VCaP (cell line): ENCODE measurements at regions not wholly inside any gene's neighbourhood (a gene's known extent, or its start where the extent isn't known, plus 50 kb on each side); places are given as distances from the start of the nearest gene placed in this dataset.

Experiments
- H3K27ac ChIP-seq: fragments of 450-650 bp; 2 replicates; pipeline ENCODE4 v1.5.1; 2017
- CTCF ChIP-seq: fragments of 450-650 bp; conservative IDR thresholded peaks from 2 replicates; pipeline ENCODE4 v1.5.1; 2017; ENCODE audit warnings: mild to moderate bottlenecking, moderate library complexity

- no peak for TF ChIP-seq CTCF
- peak overlapping the region; percentile 48 for H3K27ac ChIP-seq
Measured at GRCh38 chr21:16302851-16303282, 573.1 kb downstream of the USP25 start.

GRCh38 chr21:16304174-16305095, 574.7 kb downstream of the USP25 start:
- no peak for TF ChIP-seq CTCF
- H3K27ac ChIP-seq, result no peak overlapping the region

GRCh38 chr21:16305686-16306085, 575.9 kb downstream of the USP25 start:
- H3K27ac ChIP-seq, result no peak overlapping the region

GRCh38 chr21:16307256-16307655, 577.5 kb downstream of the USP25 start:
- peak overlapping the region; percentile 21; the same call in 1 of the 2 replicates for H3K27ac ChIP-seq
- TF ChIP-seq CTCF, result no peak

More at GRCh38 chr21:16305686-16306085, 575.9 kb downstream of the USP25 start:
- TF ChIP-seq CTCF, result no peak

DNA sequence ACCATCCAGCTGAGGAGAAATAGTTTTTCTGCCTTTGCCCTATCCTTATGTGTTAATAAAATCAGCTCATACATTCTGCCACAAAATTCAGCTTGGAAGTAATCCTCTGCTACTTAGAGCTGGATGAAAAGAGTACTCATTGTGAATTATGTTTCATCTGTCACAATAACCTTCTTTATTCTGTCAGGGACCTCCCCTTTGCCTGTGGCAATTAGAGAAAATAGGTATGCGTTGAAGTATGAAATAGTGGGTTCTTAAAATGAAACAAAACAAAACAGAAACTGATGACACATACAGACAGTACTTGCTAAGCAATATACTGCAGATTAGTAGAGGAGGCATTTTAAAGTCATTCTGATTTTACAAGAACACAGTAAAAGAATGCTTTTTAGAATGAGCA, 578.5 kb downstream of the USP25 start:
- TF ChIP-seq CTCF, result no peak
- peak overlapping the region; percentile 21; the same call in 1 of the 2 replicates for H3K27ac ChIP-seq

DNA sequence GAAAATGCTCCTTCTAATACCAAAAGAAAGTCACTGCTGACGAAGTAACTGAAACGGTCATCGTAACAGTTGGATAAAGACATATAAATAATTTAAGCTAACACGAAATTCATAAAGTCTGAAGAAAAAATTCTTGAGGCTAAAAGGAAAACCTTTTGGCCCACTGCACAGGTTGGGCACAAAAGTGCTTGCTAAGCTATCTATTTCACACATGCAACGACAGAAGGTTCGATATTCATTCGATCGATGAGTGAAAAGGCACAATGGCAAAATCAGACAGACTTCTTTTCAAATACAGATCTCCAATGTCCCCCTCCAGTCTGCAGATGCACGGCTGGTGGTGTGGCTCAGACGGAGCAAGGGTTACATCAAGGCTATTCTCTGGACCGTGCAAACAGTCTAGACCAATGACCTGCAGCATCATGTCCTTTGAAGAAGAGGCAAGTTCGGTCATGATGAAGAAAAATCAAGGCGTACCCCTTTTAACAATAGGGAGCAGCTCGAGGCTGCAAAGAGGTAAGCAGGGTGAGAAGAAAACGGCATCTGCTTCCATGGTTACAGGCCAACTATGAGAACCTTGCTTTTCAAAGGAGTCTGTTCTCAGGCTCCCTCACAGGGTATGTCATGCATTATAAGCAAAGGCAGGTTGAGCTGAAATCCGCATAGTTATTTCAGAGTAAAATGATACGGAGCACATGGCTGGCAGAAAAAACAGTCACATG, 579.6 kb downstream of the USP25 start:
- H3K27ac ChIP-seq, result no peak overlapping the region
- no peak for TF ChIP-seq CTCF

- no peak overlapping the region for H3K27ac ChIP-seq
Measured at GRCh38 chr21:16310176-16310575, 580.4 kb downstream of the USP25 start.

More at GRCh38 chr21:16310176-16310575, 580.4 kb downstream of the USP25 start:
- TF ChIP-seq CTCF, result no peak
